ENCODE measurements at regions not wholly inside any gene's neighbourhood (a gene's known extent, or its start where the extent isn't known, plus 50 kb on each side); places are given as distances from the start of the nearest gene placed in this dataset.

DNA sequence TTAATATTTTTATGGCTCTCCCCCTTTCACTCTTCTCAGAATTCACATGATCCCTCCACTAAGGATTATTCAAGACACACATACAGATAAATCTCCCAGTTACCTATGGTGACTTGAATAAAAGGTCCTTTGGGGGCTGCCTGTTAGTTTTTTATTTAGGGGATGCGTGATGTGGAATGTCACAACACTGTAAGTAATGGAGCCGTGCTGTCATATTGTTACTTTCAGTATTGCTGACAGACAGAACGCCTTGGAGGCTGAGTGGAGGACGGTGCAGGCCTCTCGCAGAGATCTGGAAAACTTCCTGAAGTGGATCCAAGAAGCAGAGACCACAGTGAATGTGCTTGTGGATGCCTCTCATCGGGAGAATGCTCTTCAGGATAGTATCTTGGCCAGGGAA lies 291.7 kb downstream of the UTRN start (continued):
- TF ChIP-seq, protein P1, sequence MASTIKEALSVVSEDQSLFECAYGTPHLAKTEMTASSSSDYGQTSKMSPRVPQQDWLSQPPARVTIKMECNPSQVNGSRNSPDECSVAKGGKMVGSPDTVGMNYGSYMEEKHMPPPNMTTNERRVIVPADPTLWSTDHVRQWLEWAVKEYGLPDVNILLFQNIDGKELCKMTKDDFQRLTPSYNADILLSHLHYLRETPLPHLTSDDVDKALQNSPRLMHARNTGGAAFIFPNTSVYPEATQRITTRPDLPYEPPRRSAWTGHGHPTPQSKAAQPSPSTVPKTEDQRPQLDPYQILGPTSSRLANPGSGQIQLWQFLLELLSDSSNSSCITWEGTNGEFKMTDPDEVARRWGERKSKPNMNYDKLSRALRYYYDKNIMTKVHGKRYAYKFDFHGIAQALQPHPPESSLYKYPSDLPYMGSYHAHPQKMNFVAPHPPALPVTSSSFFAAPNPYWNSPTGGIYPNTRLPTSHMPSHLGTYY (CRISPR knock-in tag; IDR thresholded peaks at IDR 0.05), result no peak
- TF ChIP-seq GTF2I (CRISPR knock-in tag; conservative IDR thresholded peaks at IDR 0.05), result no peak
- TF ChIP-seq, protein P2, sequence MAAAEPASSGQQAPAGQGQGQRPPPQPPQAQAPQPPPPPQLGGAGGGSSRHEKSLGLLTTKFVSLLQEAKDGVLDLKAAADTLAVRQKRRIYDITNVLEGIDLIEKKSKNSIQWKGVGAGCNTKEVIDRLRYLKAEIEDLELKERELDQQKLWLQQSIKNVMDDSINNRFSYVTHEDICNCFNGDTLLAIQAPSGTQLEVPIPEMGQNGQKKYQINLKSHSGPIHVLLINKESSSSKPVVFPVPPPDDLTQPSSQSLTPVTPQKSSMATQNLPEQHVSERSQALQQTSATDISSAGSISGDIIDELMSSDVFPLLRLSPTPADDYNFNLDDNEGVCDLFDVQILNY (CRISPR knock-in tag; IDR thresholded peaks at IDR 0.05), result no peak

DNA sequence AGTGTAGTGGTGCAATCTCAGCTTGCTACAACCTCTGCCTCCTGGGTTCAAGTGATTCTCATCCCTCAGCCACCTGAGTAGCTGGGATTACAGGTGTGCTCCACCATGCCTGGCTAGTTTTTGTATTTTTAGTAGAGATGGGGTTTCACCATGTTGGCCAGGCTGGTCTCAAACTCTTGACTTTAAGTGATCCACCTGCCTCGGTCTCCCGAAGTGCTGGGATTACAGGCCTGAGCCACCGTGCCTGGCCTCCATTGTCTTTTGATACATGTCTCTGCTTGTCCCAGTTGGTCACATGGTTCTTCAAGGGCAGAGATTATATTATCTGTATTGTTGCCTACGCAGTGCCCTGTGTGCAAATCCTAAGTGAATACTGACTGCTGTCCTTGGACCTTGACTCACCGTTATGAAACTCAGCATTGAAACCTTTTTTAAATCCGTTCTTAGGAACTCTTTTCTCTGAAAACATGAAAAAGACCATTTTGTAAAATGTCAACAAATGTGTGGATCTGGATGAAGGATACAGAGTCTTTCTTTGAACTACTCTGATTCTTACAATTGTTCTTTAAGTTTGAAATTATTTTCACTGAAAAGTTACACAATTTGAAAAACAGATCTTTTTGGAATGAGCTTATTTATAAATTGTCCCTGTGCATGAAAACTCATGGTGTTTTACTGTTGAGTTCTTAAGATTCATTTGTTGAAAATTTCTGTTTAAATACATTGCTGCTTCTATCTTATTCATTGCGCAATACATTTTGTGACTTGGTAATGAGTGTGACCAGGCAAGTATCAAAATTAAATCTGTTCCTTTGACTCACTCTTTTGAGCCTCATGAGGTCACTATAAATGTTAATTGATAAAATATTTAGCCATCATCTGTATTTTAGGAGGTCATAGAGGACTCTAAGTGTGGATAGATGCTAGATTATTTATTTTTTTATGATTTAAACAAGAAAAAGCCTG lies 293.5 kb downstream of the UTRN start:
- Mint-ChIP-seq H3K27ac (no peak overlapping the region; the same call in 1 of the 2 replicates), H3K4me3 (no peak overlapping the region), H3K36me3 (peaks cover 22% of the 10 kb centered on the region), H3K27me3 (ENCODE audit: low read depth) (no peaks in the 10 kb centered on the region), H3K9me3 (no peaks in the 10 kb centered on the region), H3K4me1 (peaks cover 18% of the 10 kb centered on the region)
- ATAC-seq (no peak), DNase-seq (ENCODE audit: low spot score) (no peak)
- POLR2A ChIA-PET, result no interaction called here
- CTCF ChIA-PET, result no interaction called here
- peak; percentile 27; the same call in 1 of the 2 replicates for TF ChIP-seq GABPB1 (CRISPR knock-in tag; IDR thresholded peaks at IDR 0.05)
- TF ChIP-seq, protein P3, sequence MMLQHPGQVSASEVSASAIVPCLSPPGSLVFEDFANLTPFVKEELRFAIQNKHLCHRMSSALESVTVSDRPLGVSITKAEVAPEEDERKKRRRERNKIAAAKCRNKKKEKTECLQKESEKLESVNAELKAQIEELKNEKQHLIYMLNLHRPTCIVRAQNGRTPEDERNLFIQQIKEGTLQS (CRISPR knock-in tag; conservative IDR thresholded peaks at IDR 0.05), result no peak

- ChIA-PET CTCF (no interaction called here), POLR2A (no interaction called here)
- H3K27me3 Mint-ChIP-seq (ENCODE audit: low read depth), result no peaks in the 10 kb centered on the region
- DNase-seq (ENCODE audit: low spot score), result no peak
- ATAC-seq, result no peak
- no peak overlapping the region for H3K27ac Mint-ChIP-seq
- no peak overlapping the region for H3K4me3 Mint-ChIP-seq
- peaks cover 22% of the 10 kb centered on the region for H3K36me3 Mint-ChIP-seq
- TF ChIP-seq SOX15 (CRISPR knock-in tag; IDR thresholded peaks at IDR 0.05), result no peak
- TF ChIP-seq PREB (CRISPR knock-in tag; IDR thresholded peaks at IDR 0.05; ENCODE audit: borderline replicate concordance), result no peak
- TF ChIP-seq, protein P4, sequence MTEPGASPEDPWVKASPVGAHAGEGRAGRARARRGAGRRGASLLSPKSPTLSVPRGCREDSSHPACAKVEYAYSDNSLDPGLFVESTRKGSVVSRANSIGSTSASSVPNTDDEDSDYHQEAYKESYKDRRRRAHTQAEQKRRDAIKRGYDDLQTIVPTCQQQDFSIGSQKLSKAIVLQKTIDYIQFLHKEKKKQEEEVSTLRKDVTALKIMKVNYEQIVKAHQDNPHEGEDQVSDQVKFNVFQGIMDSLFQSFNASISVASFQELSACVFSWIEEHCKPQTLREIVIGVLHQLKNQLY (CRISPR knock-in tag; IDR thresholded peaks at IDR 0.05), result no peak
- TF ChIP-seq MYBL2 (CRISPR knock-in tag; IDR thresholded peaks at IDR 0.05), result no peak
- no peak for TF ChIP-seq ZNF416 (CRISPR knock-in tag; IDR thresholded peaks at IDR 0.05)
- TF ChIP-seq GRHL2 (CRISPR knock-in tag; IDR thresholded peaks at IDR 0.05; ENCODE audit: insufficient replicate concordance, severe bottlenecking), result no peak
- TF ChIP-seq, protein P5, sequence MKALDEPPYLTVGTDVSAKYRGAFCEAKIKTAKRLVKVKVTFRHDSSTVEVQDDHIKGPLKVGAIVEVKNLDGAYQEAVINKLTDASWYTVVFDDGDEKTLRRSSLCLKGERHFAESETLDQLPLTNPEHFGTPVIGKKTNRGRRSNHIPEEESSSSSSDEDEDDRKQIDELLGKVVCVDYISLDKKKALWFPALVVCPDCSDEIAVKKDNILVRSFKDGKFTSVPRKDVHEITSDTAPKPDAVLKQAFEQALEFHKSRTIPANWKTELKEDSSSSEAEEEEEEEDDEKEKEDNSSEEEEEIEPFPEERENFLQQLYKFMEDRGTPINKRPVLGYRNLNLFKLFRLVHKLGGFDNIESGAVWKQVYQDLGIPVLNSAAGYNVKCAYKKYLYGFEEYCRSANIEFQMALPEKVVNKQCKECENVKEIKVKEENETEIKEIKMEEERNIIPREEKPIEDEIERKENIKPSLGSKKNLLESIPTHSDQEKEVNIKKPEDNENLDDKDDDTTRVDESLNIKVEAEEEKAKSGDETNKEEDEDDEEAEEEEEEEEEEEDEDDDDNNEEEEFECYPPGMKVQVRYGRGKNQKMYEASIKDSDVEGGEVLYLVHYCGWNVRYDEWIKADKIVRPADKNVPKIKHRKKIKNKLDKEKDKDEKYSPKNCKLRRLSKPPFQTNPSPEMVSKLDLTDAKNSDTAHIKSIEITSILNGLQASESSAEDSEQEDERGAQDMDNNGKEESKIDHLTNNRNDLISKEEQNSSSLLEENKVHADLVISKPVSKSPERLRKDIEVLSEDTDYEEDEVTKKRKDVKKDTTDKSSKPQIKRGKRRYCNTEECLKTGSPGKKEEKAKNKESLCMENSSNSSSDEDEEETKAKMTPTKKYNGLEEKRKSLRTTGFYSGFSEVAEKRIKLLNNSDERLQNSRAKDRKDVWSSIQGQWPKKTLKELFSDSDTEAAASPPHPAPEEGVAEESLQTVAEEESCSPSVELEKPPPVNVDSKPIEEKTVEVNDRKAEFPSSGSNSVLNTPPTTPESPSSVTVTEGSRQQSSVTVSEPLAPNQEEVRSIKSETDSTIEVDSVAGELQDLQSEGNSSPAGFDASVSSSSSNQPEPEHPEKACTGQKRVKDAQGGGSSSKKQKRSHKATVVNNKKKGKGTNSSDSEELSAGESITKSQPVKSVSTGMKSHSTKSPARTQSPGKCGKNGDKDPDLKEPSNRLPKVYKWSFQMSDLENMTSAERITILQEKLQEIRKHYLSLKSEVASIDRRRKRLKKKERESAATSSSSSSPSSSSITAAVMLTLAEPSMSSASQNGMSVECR (CRISPR knock-in tag; IDR thresholded peaks at IDR 0.05; ENCODE audit: borderline replicate concordance), result no peak
- TF ChIP-seq FOXP4 (CRISPR knock-in tag; IDR thresholded peaks at IDR 0.05), result no peak
- TF ChIP-seq ATF2 (CRISPR knock-in tag; IDR thresholded peaks at IDR 0.05; ENCODE audit: borderline replicate concordance, low read depth), result no peak
- H3K4me1 Mint-ChIP-seq, result peaks cover 29% of the 10 kb centered on the region
- H3K9me3 Mint-ChIP-seq, result no peaks in the 10 kb centered on the region
Observed at GRCh38 chr6:144580039-144580438, 294.9 kb downstream of the UTRN start.

Measured in WTC11 (cell line).